ENCODE measurements at regions not wholly inside any gene's neighbourhood (a gene's known extent, or its start where the extent isn't known, plus 50 kb on each side); places are given as distances from the start of the nearest gene placed in this dataset.

DNA sequence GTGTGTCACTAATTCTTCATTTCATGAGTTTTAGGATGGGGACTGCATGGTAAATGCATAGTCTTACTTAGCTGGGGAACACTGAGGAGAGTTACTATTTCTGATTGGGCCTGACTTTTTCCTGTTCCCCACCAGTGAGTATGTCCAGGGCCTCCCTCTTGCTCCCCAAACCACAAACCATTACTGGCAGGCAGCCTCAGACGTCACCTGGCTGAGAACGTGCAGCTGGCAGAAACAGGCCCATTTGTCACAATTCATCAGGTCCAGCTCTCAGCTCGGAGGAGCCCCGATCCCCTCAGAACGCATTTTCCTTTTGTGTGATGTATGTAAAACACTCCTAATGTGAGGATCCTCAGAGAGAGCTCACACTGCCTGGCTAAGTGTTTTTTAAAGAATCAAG lies 71.7 kb upstream of the SIX3 start:
- Histone ChIP-seq H3K4me2 (replicated peaks; ENCODE audit: extremely low read depth, low read length, poor library complexity, severe bottlenecking) (no peak overlapping the region), H3K4me3 (replicated peaks in 1 of 3; ENCODE audit: low read depth in 2 of 3, low read length in 3 of 3) (no peak overlapping the region), H3K36me3 (replicated peaks in 1 of 2; ENCODE audit: control insufficient read depth in 1 of 2, insufficient read depth in 2 of 2, low read length in 2 of 2) (no peaks in the 10 kb centered on the region), H2AFZ (ENCODE audit: insufficient read depth, low read depth, low read length, poor library complexity, severe bottlenecking) (no peak overlapping the region), H4K20me1 (ENCODE audit: insufficient read depth, low read length) (no peaks in the 10 kb centered on the region), H3K9me3 (replicated peaks in 1 of 2; ENCODE audit: control insufficient read depth in 1 of 2, insufficient read depth in 1 of 2, low read length in 2 of 2) (no peaks in the 10 kb centered on the region), H3K79me2 (ENCODE audit: insufficient read depth, low read length) (no peaks in the 10 kb centered on the region), H3K4me1 (ENCODE audit: control insufficient read depth in 1 of 2, insufficient read depth in 2 of 2, low read length in 2 of 2) (no peaks in the 10 kb centered on the region), H3K9ac (ENCODE audit: insufficient read depth, low read length, poor library complexity, severe bottlenecking) (no peak overlapping the region), H3K27me3 (ENCODE audit: control insufficient read depth in 2 of 2, insufficient read depth in 2 of 2, low read length in 2 of 2) (peaks cover 0 to 2% of the 10 kb centered on the region in 2 donors), H3K27ac (ENCODE audit: low read depth in 1 of 2, low read length in 2 of 2) (no peak overlapping the region)
- Mint-ChIP-seq H3K36me3 (no peaks in the 10 kb centered on the region), H3K27me3 (ENCODE audit: low read depth in 3 of 3) (peaks cover 4 to 17% (median 11%) of the 10 kb centered on the region in 3 donors), H3K9me3 (peaks cover 0 to 6% (median 0%) of the 10 kb centered on the region in 7 donors), H3K27ac (no peak overlapping the region), H3K4me3 (no peak overlapping the region), H3K4me1 (peaks cover 2% of the 10 kb centered on the region)
- WGBS (ENCODE audit: insufficient coverage), result 0% methylated on average over 2 of the region's 5 CpGs
- TF ChIP-seq CTCF (IDR thresholded peaks at IDR 0.05), result no peak
- intact Hi-C loops (cut with micrococcal nuclease), result no loop called here
- DNase-seq, result no peak

- Histone ChIP-seq H3K4me1 (ENCODE audit: control insufficient read depth in 1 of 2, insufficient read depth in 2 of 2, low read length in 2 of 2) (no peaks in the 10 kb centered on the region), H4K20me1 (ENCODE audit: insufficient read depth, low read length) (no peaks in the 10 kb centered on the region), H3K27ac (ENCODE audit: low read depth in 1 of 2, low read length in 2 of 2) (no peak overlapping the region), H3K4me3 (replicated peaks in 1 of 3; ENCODE audit: low read depth in 2 of 3, low read length in 3 of 3) (no peak overlapping the region), H3K27me3 (ENCODE audit: control insufficient read depth in 2 of 2, insufficient read depth in 2 of 2, low read length in 2 of 2) (no peaks in the 10 kb centered on the region), H3K36me3 (replicated peaks in 1 of 2; ENCODE audit: control insufficient read depth in 1 of 2, insufficient read depth in 2 of 2, low read length in 2 of 2) (no peaks in the 10 kb centered on the region), H3K79me2 (ENCODE audit: insufficient read depth, low read length) (no peaks in the 10 kb centered on the region), H3K4me2 (replicated peaks; ENCODE audit: extremely low read depth, low read length, poor library complexity, severe bottlenecking) (no peak overlapping the region), H2AFZ (ENCODE audit: insufficient read depth, low read depth, low read length, poor library complexity, severe bottlenecking) (no peak overlapping the region), H3K9me3 (replicated peaks in 1 of 2; ENCODE audit: control insufficient read depth in 1 of 2, insufficient read depth in 1 of 2, low read length in 2 of 2) (peaks cover 0 to 4% of the 10 kb centered on the region in 2 donors), H3K9ac (ENCODE audit: insufficient read depth, low read length, poor library complexity, severe bottlenecking) (no peak overlapping the region)
- no peaks in the 10 kb centered on the region for H3K4me1 Mint-ChIP-seq
- 75% methylated on average over 4 of the region's 7 CpGs for WGBS (ENCODE audit: insufficient coverage)
- no peak for TF ChIP-seq CTCF (IDR thresholded peaks at IDR 0.05)
- peaks cover 6 to 19% (median 9%) of the 10 kb centered on the region in 7 donors for H3K9me3 Mint-ChIP-seq
- H3K36me3 Mint-ChIP-seq, result no peaks in the 10 kb centered on the region
- H3K27ac Mint-ChIP-seq, result no peak overlapping the region
- H3K4me3 Mint-ChIP-seq, result no peak overlapping the region
- H3K27me3 Mint-ChIP-seq (ENCODE audit: low read depth in 3 of 3), result peaks cover 4 to 20% (median 8%) of the 10 kb centered on the region in 3 donors
- DNase-seq, result no peak
- intact Hi-C loops (cut with micrococcal nuclease), result no loop called here
These were observed 64.1 kb upstream of the SIX3 start for GRCh38 chr2:44877417-44877816.

Data from CD14-positive monocyte (primary cell).